ENCODE measurements at regions not wholly inside any gene's neighbourhood (a gene's known extent, or its start where the extent isn't known, plus 50 kb on each side); places are given as distances from the start of the nearest gene placed in this dataset.

- TF ChIP-seq CTCF (conservative IDR thresholded peaks at IDR 0.05; ENCODE audit: low read depth, low read length) (peak; percentile 45), EZH2 (IDR thresholded peaks at IDR 0.05; ENCODE audit: low read length, unreplicated experiment) (no peak), EZH2phosphoT487 (IDR thresholded peaks at IDR 0.05; ENCODE audit: borderline replicate concordance, low read length) (no peak)
These were observed 215.2 kb upstream of the BCHE start for GRCh38 chr3:166052440-166052839.
